GM12865 (cell line): ENCODE measurements at regions not wholly inside any gene's neighbourhood (a gene's known extent, or its start where the extent isn't known, plus 50 kb on each side); places are given as distances from the start of the nearest gene placed in this dataset.

Experiments
- DNase-seq: peaks from one replicate; pipeline ENCODE4 v3.0.0; 2010; ENCODE audit warnings: low read depth
- H3K4me3 ChIP-seq: 2 replicates; pipeline ENCODE4 v1.5.1; 2011; ENCODE audit warnings: mild to moderate bottlenecking, low read depth, low read length, control low read depth
- CTCF ChIP-seq: IDR thresholded peaks from 2 replicates; pipeline ENCODE4 v1.5.1; 2011; ENCODE audit warnings: low read length, control low read depth, low read depth, inconsistent platforms; ENCODE audit not compliant: insufficient read depth; ENCODE audit errors: missing control alignments

DNA sequence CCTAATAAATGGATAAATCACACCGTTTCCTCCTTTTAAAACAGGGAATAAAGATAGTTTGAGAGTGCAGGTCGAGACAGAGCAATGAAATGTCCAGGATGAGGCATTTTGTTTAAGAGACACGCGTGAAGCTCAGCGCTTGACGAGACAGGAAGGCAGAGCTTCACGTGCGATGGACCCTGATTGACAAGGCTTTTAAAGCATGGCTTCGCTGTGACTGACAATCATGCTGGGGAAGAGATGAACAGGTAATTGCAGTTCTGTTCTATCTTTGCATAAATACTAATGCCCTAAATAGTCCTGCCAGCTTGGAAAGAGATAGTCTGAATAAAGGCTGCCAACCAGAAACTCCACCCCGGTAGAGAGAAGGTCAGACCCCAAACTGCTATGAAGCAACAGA, 442.3 kb upstream of the PFKP start:
- TF ChIP-seq CTCF, result no peak
- no peak overlapping the region for H3K4me3 ChIP-seq
- no peak for DNase-seq

GRCh38 chr10:2623675-2624274, 443.6 kb upstream of the PFKP start:
- TF ChIP-seq CTCF, result no peak
- H3K4me3 ChIP-seq, result no peak overlapping the region
- DNase-seq, result no peak

DNA sequence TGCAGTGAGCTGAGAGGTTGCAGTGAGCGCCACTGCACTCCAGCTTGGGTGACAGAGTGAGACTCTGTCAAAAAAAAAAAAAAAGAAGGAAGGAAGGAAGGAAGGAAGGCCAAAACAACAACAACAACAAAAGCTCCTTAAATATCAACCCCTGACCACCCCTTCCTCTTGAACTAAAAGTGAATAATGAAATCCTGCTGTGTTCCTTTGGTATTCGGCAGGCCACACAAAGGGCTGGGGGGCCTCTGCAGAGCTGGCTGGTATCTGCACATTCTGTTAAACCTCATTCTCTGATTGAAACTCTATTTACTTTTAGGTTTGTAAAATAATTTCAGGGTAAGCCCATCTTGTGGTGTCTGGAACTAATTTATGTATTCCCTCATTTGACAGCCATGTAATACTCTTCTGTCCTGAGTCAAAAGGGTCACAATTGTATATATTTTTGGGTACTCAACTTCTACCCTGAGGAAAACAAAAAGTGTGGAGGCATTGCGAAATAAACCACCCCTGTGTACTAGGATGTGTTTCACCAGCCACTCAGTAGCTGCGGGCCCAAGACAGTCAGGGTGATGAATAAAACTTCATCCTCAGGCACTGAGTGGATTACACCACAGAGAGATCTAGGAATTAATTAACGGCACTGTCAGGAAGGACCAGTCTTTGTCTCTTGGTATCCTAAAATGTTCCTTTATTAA, 446.4 kb upstream of the PFKP start:
- no peak overlapping the region for H3K4me3 ChIP-seq
- no peak for TF ChIP-seq CTCF
- no peak for DNase-seq

DNA sequence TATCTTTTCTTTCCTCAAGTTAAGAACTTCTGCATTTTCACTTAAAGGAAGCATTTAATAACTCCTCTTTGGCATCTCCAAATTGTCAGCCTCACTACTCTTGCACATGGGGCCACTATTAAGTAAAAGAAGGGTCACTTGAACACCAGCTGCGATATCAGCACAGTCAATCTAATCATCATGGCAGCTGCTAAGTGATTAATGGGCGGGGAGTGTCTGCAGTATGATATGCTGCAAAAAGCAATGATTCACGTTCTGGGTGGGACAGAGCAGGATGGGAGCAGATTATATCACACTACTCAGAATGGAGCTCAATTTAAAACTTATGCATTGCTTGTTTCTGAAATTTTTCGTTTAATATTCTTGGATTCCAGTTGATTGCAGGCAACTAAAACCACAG, 447.4 kb upstream of the PFKP start:
- H3K4me3 ChIP-seq, result no peak overlapping the region
- no peak for TF ChIP-seq CTCF
- no peak for DNase-seq

DNA sequence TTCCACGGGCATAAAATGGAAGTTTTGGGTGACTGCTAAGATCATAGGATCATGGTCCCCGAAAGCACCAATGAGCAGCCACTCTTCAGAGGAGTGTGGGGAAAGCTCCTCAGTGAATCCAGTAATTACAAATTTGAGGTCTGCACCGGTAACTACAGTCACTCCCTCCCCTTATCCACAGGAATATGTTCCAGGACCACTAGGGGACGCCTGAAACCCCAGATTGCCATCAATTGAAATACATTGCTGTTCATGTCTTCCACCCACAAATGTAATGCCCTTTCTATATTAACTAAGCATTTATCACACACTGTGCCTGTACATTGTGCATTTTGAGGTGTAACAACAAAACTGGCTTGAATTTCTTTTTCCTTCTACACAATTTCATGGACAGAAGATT, 447.9 kb upstream of the PFKP start:
- peak; percentile 9 for DNase-seq
- TF ChIP-seq CTCF, result peak; percentile 34
- H3K4me3 ChIP-seq, result no peak overlapping the region

DNA sequence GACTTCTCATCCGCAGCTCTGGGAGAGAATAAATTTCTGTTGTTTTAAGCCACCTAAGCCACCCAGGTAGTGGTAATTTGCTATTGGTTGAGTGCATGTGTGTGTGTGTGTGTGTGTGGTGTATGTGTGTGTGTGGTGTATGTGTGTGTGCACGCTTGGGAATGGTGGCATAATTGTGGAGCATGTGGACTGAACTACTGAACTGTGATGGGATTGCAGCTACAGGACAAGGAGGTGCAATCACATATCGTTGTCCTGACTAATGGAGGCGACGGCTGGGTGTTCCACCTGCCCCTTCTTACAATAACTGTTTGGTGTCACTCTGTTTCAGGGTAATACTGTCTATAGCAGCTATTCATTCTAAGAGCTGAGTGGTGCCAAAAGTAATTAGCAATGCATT, 448.7 kb upstream of the PFKP start:
- TF ChIP-seq CTCF, result no peak
- no peak for DNase-seq

DNA sequence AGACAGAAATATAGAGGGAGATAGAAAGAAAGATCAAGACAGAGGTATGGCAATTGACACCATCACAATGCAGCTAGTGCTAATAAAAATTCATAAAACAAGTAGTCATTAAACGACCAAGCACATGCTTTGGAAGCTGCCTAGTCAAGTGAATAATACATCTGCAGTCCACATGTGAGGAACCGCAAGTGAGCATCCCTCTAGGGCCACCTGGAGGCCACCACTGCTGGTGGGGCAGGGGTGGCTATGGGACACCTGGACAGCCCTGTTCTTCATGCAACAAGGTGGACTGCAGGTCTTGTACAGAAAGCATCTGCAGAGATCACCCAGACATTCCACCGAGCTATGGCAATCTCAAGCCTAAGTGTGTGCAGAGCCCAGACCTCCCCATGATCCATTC, 451.1 kb upstream of the PFKP start:
- H3K4me3 ChIP-seq, result no peak overlapping the region
- TF ChIP-seq CTCF, result no peak
- no peak for DNase-seq

More for the DNA sequence above, 448.7 kb upstream of the PFKP start:
- H3K4me3 ChIP-seq, result no peak overlapping the region
